HT1080 (cell line): ENCODE measurements at regions not wholly inside any gene's neighbourhood (a gene's known extent, or its start where the extent isn't known, plus 50 kb on each side); places are given as distances from the start of the nearest gene placed in this dataset.
A peak's percentile ranks its signal among the peaks of the same experiment; 100 is the strongest.
"Not testable (repeated sequence)": the region's sequence is repeated elsewhere in the genome, so short reads cannot be mapped to it uniquely, and the experiment has no call there.

Experiments
- DNase-seq: peaks from one replicate; pipeline ENCODE4 v3.0.0-alpha.2; 2015; ENCODE audit warnings: low read depth

DNA sequence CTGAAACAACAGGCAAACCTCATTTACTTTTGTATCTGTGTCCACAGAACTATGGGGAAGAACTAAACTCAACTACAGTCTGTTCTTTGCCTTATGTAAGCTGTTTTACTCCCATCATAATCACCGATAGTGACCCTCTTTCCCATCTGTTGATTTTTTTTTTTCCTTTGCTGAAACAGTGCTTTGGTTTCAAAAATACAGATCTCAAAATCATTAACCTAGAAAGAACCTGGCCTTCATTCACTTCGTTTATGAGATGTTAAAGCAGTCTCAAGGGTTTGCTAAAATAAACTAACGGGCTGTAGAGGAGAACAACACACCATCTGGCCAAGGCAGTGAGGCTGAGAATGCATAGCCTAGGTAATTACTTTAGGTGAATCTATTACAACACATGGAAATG, 706.6 kb upstream of the ZNF608 start:
- DNase-seq, result no peak

DNA sequence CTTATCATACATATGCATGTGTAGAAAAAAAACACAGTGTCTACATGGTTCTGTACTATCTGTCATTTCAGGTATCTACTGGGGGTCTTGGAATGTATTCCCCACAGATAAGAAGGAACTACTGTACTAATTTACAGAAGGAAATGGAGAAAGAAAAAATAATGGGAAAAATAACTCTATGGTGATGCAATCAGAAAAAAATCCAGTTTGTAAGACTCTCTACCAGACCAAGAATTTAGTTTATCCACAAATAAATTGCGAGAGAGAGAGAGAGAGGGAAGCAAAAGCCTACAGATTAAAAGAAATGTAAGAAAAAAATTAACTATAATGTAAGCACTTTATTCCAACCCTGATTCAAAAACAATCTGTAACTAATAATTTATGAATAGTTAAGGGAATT, 708.6 kb upstream of the ZNF608 start:
- DNase-seq, result no peak

DNA sequence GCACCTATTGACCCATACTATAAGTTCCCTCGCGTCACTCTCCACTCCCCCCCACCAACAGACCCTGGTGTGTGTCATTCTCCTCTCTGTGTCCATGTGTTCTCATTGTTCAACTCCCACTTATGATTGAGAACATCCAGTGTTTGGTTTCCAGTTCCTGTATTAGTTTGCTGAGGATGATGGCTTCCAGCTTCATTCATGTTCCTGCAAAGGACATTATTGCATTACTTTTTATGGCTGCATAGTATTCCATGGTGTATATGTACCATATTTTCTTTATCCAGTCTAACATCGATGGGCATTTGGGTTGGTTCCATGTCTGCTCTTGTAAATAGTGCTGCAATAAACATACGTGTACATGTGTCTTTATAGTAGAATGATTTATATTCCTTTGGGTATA, 709.6 kb upstream of the ZNF608 start:
- DNase-seq, result not testable (repeated sequence)

DNA sequence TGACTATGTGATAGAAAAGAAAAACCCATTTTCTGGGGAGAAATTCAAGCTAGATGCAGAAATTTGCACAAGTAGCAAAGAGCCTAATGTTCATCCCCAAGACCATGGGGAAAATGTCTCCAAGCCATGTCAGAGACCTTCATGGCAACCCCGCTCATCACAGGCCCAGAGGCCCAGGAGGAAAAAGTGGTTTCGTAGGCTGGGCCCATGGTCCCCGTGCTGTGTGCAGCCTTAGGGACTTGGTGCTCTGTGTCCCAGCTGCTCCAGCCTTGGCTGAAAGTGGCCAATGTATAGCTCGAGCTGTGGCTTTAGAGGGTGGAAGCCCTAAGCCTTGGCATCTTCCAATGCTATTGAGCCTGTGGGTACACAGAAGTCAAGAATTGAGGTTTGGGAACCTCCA, 711.2 kb upstream of the ZNF608 start:
- DNase-seq, result no peak

DNA sequence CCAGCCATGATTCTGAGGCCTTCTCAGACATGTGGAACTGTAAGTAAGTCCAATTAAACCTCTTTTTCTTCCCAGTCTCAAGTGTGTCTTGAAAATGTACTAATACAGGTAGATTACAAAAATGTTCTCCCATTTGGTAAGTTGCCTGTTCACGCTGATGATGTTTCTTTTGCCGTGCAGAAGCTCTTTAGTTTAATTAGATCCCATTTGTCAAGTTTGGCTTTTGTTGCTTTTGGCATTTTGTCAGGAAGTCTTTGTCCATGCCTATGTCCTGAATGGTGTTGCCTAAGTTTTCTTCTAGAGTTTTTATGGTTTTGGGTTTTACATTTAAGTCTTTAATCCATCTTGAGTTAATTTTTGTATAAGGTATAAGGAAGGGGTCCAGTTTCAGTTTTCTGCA, 712.5 kb upstream of the ZNF608 start:
- DNase-seq, result not testable (repeated sequence)

DNA sequence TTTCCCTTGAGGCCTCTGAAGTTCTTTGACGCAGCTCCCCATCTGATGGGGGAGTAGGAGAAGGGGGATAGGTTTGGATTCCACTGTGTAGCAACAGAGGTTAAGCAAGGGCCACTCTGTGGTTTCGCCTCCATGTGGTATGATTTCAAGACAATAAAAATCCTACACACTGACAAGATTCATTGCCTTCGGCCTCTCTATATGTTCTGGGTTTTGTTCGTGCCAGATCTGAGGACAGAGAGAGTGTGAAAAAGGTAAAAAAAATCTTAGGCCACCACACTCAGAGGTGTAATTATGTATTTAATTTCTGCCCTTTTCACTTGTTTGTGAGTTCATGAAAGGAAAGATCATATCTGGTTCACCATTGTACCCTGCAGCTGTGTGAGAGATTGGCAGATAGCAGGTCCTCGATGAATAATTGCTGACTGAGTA, 715.2 kb upstream of the ZNF608 start:
- no peak for DNase-seq

DNA sequence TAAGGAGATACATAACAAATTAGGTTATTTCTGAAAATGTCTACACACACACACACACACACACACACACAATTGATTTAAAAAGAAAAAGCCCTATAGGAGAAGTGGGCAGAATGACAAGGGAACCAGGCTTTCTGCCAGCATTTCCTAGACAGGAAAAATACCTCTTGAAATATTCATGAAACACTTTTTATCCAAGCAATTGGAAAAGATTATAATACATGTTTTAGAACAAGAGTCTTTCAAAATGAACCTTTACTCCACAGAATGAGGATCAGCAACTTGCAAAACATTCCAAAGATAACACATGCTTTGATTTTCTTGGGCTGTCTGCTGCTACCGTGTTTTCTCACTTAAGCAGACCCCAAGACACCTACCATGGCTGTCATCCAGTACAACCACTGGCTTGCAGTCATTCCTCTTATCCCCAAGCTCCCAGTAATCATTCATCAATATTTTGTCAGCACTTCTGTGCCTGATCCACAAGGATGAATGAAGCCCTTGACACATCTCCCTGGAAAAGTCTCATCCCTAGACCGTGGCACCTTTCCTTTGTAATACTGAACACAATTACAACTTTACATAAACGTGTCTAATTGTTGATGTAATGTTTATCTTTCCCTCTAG, 717.1 kb upstream of the ZNF608 start:
- no peak for DNase-seq

DNA sequence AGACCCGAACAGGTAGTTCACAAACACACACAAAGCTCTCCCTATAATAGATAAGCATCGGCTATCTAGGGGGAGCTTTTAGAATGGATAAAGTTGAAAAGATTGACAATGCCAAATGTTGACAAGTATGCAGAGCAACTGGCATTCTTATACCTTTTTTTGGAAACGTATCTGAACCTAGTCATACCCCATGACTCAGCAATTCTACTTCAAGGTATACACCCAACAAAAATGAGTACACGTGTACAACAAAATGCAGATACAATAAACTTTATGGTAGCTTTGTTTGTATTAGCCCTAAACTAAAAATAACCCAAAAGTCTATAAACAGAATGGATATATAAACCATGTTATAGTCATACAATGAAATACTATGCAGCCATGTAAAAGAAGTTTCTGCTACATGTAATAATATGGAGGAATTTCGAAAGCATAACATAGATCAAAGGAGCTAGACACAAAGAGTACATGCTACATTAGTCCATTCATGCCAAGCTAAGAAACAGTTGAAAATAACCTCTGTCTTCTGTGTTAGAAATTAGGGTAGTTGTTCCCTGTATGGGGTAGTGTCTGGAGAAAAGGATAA, 718.5 kb upstream of the ZNF608 start:
- DNase-seq, result no peak

DNA sequence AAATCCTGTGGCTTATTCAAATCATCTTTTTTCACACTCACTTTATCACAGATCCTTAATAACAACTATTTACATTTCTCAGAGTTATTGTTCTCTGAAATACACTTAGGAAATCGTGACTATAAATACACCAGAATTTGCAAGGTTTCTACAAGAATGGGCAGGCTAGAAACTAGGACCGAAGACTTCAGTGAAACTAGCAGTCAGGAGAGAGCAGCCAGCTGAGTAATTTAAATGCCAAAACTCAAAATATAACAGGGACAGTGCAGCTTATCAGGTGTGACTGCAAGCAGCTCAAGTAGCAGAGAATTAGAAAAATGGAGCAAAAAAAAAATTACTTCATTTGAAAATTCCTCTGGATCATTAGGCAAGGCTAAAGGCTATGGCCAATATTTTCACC, 719.3 kb upstream of the ZNF608 start:
- no peak for DNase-seq

DNA sequence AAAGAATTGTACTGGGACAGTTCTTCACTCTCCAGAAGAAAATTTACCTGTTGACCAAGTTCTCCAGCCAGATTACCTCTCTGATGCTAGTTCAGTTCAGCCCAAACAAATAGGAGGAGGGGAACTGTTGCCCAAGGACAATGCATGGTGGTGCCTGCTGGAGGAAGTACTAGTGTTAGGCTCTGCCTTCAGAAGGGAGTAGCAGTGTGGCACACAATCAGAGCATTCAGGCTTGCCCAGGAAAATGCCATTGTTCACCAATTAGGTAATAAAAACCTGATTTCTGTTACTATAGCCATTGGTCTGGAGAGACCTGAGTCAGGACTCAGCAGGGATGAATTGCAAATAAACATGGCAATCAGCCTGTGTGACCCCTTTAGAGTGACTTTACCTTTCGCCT, 720.8 kb upstream of the ZNF608 start:
- DNase-seq, result no peak

DNA sequence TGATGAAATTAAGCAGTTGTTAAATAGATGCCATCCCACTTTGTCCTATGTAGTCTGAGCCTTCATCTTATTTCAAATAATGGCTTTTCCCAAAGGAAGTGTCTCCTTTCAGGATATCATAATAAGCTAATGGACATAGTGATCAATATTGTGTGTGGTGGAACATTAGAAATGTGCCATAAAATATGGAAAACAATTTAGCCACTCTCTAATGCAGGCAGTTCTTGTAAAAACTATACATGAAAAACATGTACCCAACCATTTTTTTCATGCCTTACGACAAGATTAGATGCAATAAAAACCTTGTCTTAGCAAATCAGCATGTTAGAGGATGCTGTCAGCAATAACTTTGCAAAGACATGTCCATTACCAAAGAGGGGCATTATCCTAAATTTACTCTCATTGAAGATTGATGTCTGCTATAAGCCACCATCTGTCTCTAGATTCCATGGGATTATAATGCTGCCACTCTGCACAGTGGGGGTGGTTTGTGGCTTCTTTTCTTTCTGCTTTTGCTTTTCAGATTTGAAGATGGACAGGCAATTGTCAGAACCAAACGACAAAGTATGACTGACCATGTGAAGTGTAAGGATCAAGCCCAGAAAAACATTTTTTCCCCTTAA, 724.0 kb upstream of the ZNF608 start:
- no peak for DNase-seq

DNA sequence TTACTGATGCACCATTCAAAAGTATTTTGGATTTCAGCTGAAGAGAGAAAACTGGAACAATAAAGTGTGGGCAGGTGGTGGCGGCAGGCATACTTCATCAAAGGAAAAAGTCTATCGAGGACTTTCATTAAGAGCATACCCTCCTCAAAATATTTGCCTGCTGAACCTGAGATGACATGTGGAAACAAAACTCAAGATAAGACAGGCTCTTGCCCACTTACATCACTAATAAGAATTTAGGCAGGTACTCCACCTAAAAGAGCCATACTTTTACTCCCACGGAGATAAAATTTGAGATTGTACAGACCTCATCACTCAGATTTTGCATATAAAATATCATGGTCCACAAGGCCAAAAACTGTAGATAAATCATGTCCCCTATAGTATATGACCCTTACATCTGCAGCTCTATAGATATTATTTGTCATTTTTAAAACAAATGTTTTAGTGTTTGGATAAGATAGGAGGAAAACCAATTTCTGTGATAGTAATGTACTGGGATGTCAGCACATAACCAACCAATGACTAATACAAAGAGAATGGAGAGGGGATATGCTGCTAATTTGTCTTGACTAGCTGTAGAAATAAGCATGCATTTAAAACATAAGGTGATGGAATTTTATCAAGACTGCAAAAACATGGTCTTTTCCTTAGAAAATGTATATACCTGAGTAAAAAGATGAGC, 730.6 kb upstream of the ZNF608 start:
- DNase-seq, result peak; percentile 23

DNA sequence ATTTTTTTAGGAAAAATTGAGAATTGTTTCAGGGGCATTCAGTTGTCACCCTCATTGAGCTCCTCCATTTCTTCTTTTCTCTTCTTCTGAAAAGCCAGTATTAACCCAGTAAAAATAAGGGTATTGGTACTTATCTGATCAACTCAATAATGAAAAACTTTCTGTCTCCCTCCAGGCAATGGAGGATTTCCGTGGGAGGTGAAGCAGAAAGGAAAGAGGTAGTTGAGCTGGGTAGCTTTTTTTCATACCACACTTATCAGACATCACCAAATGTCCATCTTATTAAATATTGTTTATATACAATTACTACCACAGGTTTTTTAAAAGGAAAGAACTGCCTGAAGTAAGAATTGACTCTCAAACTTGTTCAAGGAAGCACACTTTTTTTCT, 731.1 kb upstream of the ZNF608 start:
- no peak for DNase-seq

DNA sequence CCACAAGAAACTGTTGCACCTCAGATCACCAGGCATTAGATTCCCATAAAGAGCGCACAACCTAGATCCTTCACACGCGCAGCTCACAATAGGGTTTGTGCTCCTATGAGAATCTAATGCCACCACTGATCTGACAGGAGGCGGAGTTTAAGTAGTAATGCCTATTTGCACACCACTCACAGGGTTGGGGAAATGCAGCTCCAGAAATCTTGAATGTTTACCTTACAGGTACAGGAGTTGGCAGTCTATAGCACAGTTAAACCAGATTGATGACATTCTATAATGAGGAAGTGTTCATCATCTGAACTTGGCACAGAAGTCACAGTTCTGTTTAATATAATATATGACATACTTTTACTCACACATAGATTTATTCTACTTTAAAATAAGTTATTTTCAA, 732.2 kb upstream of the ZNF608 start:
- DNase-seq, result no peak

DNA sequence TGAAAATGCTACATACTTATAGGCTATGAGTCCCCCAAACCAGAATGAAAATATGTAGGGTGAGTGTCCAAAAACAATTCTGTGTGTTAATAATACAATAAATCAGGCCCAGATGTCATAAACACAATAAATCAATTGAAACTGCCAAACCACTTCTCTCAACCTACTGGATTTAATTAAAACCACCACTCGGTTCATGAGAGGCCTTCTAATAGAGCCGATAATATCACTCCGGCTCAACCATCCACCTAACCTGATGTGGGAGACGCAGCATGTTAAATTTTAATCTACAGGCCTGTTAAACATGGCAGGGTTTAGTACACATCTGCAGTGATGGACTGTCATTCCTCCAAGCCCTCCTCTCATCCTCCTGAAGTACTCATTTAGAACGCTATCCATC, 734.5 kb upstream of the ZNF608 start:
- DNase-seq, result no peak

DNA sequence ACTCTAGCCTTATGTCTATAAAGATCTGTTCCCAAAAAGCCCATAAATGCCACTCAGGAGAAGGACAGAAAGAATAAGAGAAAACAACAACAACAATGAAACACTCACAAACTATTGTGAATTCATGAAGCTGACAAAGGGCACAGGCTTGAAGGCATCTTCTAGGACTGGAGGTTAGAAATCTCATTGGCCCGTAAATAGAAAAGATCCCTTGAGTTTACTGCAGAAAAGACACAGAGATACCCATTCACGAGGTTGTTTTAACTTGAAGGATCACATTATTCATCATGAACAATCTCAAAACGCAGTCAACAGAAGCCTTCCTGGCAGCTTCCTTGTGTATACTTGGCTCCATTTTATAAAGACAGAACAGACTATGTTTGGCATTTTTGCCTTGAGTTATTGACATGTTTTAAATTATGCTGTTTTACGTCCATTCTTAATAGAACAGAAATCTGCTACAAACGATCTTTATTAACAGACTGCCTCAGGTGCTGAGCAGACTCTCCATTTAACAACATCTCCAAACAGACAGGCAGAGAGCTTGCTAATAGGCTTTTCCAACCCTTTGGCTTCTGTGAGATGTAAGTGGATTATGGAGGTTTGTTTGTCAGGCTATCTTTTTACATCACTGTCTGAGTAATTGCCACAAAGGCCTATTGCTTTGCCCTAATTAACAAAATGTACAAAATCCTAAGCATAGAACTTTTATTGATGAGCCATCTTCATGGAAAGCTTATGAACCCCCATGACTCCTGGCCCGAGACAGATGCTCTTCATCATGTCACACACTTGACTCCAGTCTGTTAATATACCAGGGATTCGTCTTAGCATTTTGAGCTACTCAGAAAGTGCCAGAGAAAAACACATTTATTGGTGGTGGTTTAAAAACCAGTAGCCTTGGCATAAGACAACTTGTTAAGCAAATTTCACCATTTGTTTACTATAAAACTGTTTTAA, 735.3 kb upstream of the ZNF608 start:
- no peak for DNase-seq

DNA sequence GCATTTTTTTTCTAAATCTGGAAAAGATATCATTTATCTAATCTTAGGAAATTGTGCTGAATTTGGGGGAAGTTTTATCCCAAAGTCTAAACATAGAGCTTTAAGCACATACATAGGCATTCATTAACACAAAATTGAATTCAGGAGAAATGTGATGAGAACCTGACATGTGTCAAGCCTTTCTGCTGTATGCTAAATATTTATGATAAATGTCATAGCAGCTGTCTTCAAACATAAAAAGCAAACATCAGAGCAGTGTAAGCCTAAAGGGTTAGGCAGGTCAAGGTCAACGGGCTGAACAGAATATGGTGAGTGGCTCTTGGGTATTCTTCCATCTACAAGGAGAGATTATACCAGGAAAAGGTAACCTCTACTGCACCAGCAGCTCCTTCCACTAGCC, 737.2 kb upstream of the ZNF608 start:
- no peak for DNase-seq

DNA sequence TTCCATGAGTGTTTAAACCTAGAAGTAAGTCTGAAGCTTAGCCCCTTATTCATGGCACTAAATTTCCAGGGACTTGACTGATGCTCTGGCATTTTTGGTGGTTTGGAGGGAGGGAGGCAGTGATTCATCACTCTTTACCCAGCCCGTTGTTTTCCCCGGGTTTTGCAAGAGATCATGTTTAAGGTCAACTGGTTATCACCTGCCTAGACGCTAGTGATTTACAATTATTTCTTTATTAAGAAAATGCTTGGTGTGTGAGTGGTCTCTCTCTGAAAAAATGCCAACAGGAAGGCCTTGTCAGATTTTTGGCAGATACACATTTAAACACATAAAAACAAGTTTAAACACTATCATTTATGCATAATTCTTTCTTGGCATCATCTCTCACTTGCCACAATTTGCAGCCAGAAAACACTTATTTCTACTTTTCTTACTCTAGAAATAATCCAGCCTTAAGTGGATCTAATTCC, 737.9 kb upstream of the ZNF608 start:
- DNase-seq, result peak; percentile 89

DNA sequence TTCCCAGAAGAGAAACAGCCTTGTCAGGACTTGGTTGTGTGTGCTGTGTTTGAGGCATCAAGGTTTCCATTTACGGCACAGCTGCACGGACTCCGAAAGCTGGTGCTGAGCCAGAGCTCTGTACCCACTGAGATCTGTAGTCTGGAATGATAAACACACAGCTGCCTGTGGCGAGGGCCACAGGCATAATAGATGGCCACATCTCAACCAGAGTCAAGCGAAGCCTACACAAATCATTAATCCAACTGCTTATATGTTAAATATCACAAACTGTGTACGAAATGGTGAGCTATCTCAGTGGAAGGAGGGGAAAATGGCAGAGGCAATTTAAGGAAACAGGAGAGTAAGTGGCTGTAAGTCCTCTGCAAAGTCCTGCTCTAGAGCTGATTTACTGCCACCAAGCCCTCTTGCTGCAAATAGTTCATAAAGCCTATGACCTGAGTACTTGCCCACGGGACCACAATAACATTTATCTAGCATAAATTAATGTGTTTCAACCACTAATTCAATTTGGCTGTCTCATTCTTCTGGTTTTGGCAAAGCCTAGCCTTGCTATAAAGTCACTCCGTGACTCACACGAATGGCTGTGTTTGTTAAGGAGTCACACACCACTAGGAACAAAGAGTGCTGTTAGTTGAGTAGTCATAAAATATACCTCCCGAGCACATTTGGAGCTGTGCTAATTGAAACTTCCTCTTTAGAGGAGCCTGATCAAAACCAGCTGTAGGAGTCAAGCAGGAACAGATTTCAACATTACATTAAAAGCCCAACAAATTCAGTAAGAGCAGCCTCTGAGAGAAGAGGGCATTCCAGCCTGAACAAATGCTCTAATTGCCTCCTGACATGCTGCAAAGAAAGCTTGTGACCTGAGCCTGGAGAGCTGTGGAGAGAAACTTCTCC, 738.6 kb upstream of the ZNF608 start:
- peak; percentile 98 for DNase-seq

DNA sequence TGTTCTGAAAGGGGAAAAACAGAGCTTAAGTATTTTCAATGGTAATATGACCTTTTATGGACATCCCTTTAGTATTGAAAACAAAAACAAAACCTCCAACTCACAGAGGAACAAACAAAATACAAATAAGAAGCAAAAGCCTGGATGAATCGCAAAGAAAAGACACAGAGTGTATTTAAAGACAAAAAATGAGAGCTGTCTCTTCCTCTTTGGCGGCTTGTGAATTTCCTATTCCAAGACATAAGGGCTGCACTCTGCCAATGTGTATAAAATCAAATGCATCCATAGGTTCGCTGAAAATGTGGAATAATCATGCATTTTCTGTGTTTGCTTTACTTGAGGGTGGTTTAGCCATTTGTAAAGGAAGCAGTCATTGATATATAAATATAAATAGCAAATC, 739.3 kb upstream of the ZNF608 start:
- DNase-seq, result no peak
